ENCODE measurements at regions not wholly inside any gene's neighbourhood (a gene's known extent, or its start where the extent isn't known, plus 50 kb on each side); places are given as distances from the start of the nearest gene placed in this dataset.

DNA sequence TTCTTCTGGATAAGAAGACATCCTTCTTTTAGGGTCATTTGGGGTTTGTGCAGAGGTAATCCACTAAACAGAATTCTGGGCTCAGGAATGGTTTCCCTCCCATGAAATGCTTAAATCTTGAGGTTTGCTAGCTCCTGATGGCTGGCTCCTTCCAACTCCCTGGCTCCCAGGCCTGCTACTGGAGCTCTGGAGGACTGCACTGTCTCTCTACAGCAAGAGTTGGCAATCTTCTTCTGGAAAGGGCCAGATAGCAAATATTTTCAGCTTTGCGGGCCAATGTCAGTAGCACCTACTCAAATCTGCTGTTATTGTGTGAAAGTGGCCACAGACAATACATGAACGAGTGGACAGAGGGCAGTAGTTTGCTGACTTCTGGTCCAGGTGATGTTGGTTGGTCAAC lies 174.2 kb upstream of the CTBP2 start:
- TF ChIP-seq, protein P1, sequence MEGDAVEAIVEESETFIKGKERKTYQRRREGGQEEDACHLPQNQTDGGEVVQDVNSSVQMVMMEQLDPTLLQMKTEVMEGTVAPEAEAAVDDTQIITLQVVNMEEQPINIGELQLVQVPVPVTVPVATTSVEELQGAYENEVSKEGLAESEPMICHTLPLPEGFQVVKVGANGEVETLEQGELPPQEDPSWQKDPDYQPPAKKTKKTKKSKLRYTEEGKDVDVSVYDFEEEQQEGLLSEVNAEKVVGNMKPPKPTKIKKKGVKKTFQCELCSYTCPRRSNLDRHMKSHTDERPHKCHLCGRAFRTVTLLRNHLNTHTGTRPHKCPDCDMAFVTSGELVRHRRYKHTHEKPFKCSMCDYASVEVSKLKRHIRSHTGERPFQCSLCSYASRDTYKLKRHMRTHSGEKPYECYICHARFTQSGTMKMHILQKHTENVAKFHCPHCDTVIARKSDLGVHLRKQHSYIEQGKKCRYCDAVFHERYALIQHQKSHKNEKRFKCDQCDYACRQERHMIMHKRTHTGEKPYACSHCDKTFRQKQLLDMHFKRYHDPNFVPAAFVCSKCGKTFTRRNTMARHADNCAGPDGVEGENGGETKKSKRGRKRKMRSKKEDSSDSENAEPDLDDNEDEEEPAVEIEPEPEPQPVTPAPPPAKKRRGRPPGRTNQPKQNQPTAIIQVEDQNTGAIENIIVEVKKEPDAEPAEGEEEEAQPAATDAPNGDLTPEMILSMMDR (IDR thresholded peaks at IDR 0.05): no peak
- TF ChIP-seq EP300 (IDR thresholded peaks at IDR 0.05; ENCODE audit: low read depth) (no peak), POLR2A (IDR thresholded peaks at IDR 0.05) (no peak), POLR2AphosphoS5 (IDR thresholded peaks at IDR 0.05) (no peak)
